RWPE2 (cell line): ENCODE measurements at regions not wholly inside any gene's neighbourhood (a gene's known extent, or its start where the extent isn't known, plus 50 kb on each side); places are given as distances from the start of the nearest gene placed in this dataset.
"Not testable (repeated sequence)": the region's sequence is repeated elsewhere in the genome, so short reads cannot be mapped to it uniquely, and the experiment has no call there.

Experiments
- ATAC-seq: fragments of 200-7000 bp; cut with Tn5 transposase; 3 replicates; pipeline ENCODE4 v1.9.1; 2021; ENCODE audit warnings: low read depth
- DNase-seq: peaks from one replicate; pipeline ENCODE4 v3.0.0-alpha.2; 2020; ENCODE audit warnings: low spot score
- H3K27ac ChIP-seq: fragments of 450-650 bp; 2 replicates; pipeline ENCODE4 v1.5.1; 2017; ENCODE audit warnings: mild to moderate bottlenecking; ENCODE audit not compliant: poor library complexity, severe bottlenecking
- H3K27me3 ChIP-seq: fragments of 250-450 bp; sonication (Bioruptor Pico); 2 replicates; pipeline ENCODE4 v1.5.1; 2021; ENCODE audit warnings: mild to moderate bottlenecking, moderate library complexity; ENCODE audit not compliant: insufficient read depth, poor library complexity, severe bottlenecking
- H3K36me3 ChIP-seq: fragments of 250-450 bp; sonication (Bioruptor Pico); 2 replicates; pipeline ENCODE4 v1.5.1; 2020; ENCODE audit warnings: low read depth, mild to moderate bottlenecking, moderate library complexity
- H3K4me1 ChIP-seq: fragments of 250-450 bp; sonication (Bioruptor Pico); 2 replicates; pipeline ENCODE4 v1.5.1; 2021; ENCODE audit warnings: mild to moderate bottlenecking, moderate library complexity; ENCODE audit not compliant: insufficient read depth, poor library complexity, severe bottlenecking
- H3K4me3 ChIP-seq: fragments of 250-450 bp; sonication (Bioruptor Pico); 2 replicates; pipeline ENCODE4 v1.5.1; 2021; ENCODE audit warnings: mild to moderate bottlenecking, moderate library complexity; ENCODE audit not compliant: severe bottlenecking
- H3K9me3 ChIP-seq: fragments of 250-450 bp; sonication (Bioruptor Pico); 2 replicates; pipeline ENCODE4 v1.5.1; 2021; ENCODE audit warnings: mild to moderate bottlenecking, moderate library complexity; ENCODE audit not compliant: severe bottlenecking
- TF ChIP-seq, protein P1 (sequence below): fragments of 450-650 bp; IDR thresholded peaks from one replicate; pipeline ENCODE4 v1.5.1; 2017; ENCODE audit warnings: mild to moderate bottlenecking, moderate library complexity; ENCODE audit not compliant: poor library complexity, severe bottlenecking

DNA sequence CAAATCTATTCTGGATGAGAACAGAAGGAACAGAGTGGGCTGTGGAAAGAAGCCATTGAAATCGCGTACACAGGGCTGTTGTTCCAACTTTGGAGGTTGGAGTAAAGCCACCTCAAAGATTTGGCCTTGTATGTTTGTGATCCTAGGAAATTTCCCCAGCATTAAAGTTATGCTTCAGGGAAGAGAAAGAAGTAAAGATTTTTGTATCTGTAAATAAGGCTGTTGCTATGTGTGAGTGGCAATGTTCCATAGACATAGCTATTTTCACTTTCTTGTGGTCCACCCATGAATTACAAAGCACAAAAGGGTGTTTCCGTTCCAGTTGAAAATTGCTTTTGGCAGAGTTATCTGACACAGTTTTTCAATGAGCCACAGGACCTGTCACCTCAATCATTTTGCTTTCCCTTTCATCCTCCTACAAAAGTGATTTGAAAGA, 321.3 kb downstream of the TFAP2B start:
- H3K27me3 ChIP-seq, result no peaks in the 10 kb centered on the region
- ATAC-seq (no peak), DNase-seq (no peak)
- H3K4me3 ChIP-seq, result no peak overlapping the region
- no peaks in the 10 kb centered on the region for H3K4me1 ChIP-seq
- TF ChIP-seq, protein P1, sequence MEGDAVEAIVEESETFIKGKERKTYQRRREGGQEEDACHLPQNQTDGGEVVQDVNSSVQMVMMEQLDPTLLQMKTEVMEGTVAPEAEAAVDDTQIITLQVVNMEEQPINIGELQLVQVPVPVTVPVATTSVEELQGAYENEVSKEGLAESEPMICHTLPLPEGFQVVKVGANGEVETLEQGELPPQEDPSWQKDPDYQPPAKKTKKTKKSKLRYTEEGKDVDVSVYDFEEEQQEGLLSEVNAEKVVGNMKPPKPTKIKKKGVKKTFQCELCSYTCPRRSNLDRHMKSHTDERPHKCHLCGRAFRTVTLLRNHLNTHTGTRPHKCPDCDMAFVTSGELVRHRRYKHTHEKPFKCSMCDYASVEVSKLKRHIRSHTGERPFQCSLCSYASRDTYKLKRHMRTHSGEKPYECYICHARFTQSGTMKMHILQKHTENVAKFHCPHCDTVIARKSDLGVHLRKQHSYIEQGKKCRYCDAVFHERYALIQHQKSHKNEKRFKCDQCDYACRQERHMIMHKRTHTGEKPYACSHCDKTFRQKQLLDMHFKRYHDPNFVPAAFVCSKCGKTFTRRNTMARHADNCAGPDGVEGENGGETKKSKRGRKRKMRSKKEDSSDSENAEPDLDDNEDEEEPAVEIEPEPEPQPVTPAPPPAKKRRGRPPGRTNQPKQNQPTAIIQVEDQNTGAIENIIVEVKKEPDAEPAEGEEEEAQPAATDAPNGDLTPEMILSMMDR, result no peak
- no peak overlapping the region for H3K27ac ChIP-seq
- H3K9me3 ChIP-seq, result no peaks in the 10 kb centered on the region
- H3K36me3 ChIP-seq, result no peaks in the 10 kb centered on the region

DNA sequence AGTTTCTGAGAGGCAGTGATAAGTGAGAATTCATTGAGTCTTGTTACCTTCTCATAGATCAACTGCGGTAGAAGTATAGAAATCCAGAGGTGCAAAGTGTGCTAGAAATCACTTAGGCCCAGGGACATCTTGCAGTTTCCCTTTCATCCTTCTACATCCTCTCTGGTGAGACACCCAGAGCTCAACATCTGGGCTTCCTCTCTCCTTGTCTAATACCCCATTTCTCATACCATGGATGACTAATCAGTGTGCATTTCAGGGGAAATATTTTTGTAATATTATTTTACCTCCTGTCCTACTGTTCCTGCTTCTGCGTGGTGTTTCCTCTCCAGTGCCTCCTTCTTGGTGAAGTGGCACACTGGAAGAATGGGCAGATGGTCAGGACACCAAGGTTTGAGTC, 322.4 kb downstream of the TFAP2B start:
- ATAC-seq (no peak), DNase-seq (no peak)
- H3K9me3 ChIP-seq, result no peaks in the 10 kb centered on the region
- no peaks in the 10 kb centered on the region for H3K4me1 ChIP-seq
- H3K27ac ChIP-seq, result no peak overlapping the region
- H3K27me3 ChIP-seq, result no peaks in the 10 kb centered on the region
- no peaks in the 10 kb centered on the region for H3K36me3 ChIP-seq
- TF ChIP-seq, protein P1, result no peak
- no peak overlapping the region for H3K4me3 ChIP-seq

DNA sequence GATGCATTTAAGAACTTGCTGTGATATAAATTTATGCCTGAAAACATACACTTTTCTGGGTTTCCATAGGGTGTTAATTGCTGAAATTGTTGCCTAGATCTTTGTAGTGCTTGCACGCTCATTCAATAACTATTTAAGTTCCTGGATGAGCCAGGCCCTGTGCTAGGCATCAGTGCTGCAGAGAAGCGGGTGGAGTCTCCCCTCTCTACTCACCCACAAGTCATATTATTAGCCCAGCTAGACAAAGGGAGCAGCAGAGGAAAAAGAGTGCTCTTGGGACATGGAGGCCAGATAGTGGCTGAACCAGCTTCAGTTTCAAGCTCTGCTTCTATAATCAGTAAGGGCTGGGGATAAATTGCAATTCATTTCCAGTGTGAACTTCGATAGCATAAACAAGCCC, 329.1 kb downstream of the TFAP2B start:
- ATAC-seq (no peak; the same call in 2 of the 3 replicates), DNase-seq (no peak)
- H3K4me1 ChIP-seq, result no peaks in the 10 kb centered on the region
- H3K9me3 ChIP-seq, result no peaks in the 10 kb centered on the region
- H3K36me3 ChIP-seq, result no peaks in the 10 kb centered on the region
- TF ChIP-seq, protein P1, result no peak
- no peak overlapping the region for H3K27ac ChIP-seq
- no peaks in the 10 kb centered on the region for H3K27me3 ChIP-seq
- H3K4me3 ChIP-seq, result no peak overlapping the region

DNA sequence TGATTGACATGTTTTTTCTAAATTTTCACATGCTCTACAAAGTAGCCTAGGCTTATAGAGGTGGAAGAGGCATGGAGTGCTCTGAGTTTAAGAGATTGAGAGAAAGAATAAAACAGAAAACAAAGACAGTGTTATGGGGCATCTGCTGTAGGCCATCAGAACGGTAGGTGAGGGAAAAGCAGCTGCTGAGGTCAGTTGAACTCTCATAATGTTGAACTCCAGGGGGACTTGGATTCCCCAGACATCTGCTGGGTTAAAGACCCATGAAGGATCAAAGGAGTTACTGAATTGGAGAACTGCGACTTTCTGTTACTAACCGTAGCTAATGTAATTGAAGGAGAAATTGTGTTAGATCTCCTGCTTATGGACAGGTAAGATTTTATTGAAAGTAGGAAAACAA, 333.9 kb downstream of the TFAP2B start:
- Histone ChIP-seq H3K27ac (no peak overlapping the region), H3K9me3 (no peaks in the 10 kb centered on the region), H3K27me3 (no peaks in the 10 kb centered on the region), H3K4me3 (no peak overlapping the region), H3K36me3 (no peaks in the 10 kb centered on the region), H3K4me1 (no peaks in the 10 kb centered on the region)
- TF ChIP-seq, protein P1, result no peak
- DNase-seq (no peak), ATAC-seq (no peak)

DNA sequence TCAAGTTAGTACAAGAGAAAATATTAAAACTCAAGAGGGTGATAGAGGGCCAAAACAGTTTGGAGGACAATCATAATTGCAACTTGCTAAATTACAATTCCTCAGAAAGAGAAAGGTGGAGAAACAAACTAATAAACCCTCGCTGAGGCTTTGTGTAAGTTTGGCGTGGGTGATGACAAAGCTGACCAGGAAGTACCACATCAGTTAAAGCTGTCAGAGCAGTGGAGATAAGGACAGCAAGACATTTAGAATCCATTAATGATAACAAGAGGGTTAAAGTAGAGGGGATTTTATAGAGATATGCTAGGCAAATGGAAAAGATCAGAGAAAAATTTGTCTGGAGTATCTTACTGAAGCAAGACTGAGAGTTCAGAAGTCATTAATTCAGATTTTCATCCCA, 334.4 kb downstream of the TFAP2B start:
- Histone ChIP-seq H3K27me3 (no peaks in the 10 kb centered on the region), H3K4me1 (no peaks in the 10 kb centered on the region), H3K4me3 (no peak overlapping the region), H3K27ac (no peak overlapping the region), H3K36me3 (no peaks in the 10 kb centered on the region), H3K9me3 (no peaks in the 10 kb centered on the region)
- TF ChIP-seq, protein P1, result no peak
- ATAC-seq, result no peak
- DNase-seq, result no peak

DNA sequence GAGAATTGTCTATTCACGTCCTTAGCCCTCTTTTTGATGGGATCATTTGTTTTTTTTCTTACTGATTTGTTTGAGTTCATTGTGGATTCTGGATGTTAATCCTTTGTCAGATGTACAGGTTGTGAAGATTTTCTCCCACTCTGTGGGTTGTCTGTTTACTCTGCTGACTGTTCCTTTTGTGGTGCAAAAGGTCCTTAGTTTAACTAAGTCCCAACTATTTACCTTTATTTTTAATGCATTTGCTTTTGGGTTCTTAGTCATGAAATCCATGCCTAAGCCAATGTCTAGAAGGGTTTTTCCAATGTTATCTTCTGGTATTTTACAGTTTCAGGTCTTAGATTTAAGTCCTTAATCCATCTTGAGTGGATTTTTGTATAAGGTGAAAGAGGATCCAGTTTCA, 336.3 kb downstream of the TFAP2B start:
- DNase-seq, H3K4me1 ChIP-seq, H3K27ac ChIP-seq, H3K9me3 ChIP-seq, H3K36me3 ChIP-seq, H3K4me3 ChIP-seq, H3K27me3 ChIP-seq, ATAC-seq: not testable (repeated sequence)

DNA sequence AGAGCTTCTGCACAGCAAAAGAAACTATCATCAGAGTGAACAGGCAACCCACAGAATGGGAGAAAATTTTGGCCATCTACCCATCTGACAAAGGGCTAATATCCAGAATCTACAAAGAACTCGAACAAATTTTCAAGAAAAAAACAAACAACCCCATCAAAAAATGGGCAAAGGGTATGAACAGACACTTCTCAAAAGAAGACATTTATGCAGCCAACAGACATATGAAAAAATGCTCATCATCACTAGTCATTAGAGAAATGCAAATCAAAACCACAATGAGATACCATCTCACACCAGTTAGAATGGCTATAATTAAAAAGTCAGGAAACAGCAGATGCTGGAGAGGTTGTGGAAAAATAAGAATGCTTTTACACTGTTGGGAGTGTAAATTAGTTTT, 340.6 kb downstream of the TFAP2B start:
- not testable (repeated sequence) for H3K9me3 ChIP-seq, H3K4me3 ChIP-seq, H3K4me1 ChIP-seq, H3K27me3 ChIP-seq, H3K27ac ChIP-seq, ATAC-seq, H3K36me3 ChIP-seq, DNase-seq
